HEK293 (cell line): ENCODE measurements at regions not wholly inside any gene's neighbourhood (a gene's known extent, or its start where the extent isn't known, plus 50 kb on each side); places are given as distances from the start of the nearest gene placed in this dataset.

Experiments used
- CTCF ChIP-seq: fragments of 450-650 bp; formaldehyde crosslinking; IDR thresholded peaks from 2 replicates; pipeline ENCODE4 v1.5.1; 2016; ENCODE audit warnings: missing biosample characterization, missing genetic modification characterization
- KLF10 ChIP-seq: fragments of 450-650 bp; IDR thresholded peaks from 2 replicates; pipeline ENCODE4 v1.5.1; 2018; ENCODE audit warnings: missing biosample characterization, mild to moderate bottlenecking, missing genetic modification characterization
- KLF9 ChIP-seq: fragments of 450-650 bp; formaldehyde crosslinking; IDR thresholded peaks from 2 replicates; pipeline ENCODE4 v1.5.1; 2016; ENCODE audit warnings: missing biosample characterization, missing genetic modification characterization, low read depth
- ZBTB21 ChIP-seq: fragments of 450-650 bp; formaldehyde crosslinking; IDR thresholded peaks from 2 replicates; pipeline ENCODE4 v1.5.1; 2017; ENCODE audit warnings: missing biosample characterization, missing genetic modification characterization
- ZNF362 ChIP-seq: fragments of 450-650 bp; formaldehyde crosslinking; IDR thresholded peaks from 2 replicates; pipeline ENCODE4 v1.5.1; 2016; ENCODE audit warnings: missing biosample characterization, missing genetic modification characterization
- ZNF610 ChIP-seq: fragments of 450-650 bp; formaldehyde crosslinking; IDR thresholded peaks from 2 replicates; pipeline ENCODE4 v1.5.1; 2016; ENCODE audit warnings: missing biosample characterization, missing genetic modification characterization, borderline replicate concordance

DNA sequence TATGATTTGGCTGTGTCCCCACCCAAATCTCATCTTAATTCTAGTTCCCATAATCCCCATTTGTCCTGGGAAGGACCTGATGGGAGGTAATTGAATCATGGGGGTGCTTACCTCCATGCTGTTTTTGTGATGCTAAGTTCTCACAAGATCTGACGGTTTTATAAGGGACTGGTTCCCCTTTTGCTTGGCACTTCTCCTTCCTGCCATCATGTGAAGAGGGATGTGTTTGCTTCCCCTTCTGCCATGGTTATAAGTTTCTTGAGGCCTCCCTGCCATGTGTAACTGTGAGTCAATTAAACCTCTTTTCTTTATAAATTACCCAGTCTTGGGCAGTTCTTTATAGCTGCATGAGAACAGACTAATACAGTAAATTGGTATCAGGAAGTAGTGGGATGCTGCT lies 114.1 kb downstream of the ZNF648 start:
- no peak for TF ChIP-seq ZNF610 (tag by site-specific recombination)
- TF ChIP-seq KLF10 (tag by site-specific recombination), result no peak
- no peak for TF ChIP-seq CTCF
- TF ChIP-seq KLF9, result no peak
- no peak for TF ChIP-seq ZBTB21 (tag by site-specific recombination)
- TF ChIP-seq ZNF362 (tag by site-specific recombination), result no peak
